Astrocyte (in vitro differentiated cells and primary cell): ENCODE measurements at regions not wholly inside any gene's neighbourhood (a gene's known extent, or its start where the extent isn't known, plus 50 kb on each side); places are given as distances from the start of the nearest gene placed in this dataset.

Experiments used
- CTCF ChIP-seq: IDR thresholded peaks from 2 replicates; pipeline ENCODE4 v1.5.1; 2011; ENCODE audit warnings: low read depth, mild to moderate bottlenecking, inconsistent platforms, low read length, moderate library complexity; ENCODE audit not compliant: insufficient read depth
- EZH2 ChIP-seq: IDR thresholded peaks from 2 replicates; pipeline ENCODE4 v1.6.1; 2012; ENCODE audit warnings: mild to moderate bottlenecking, low read length, inconsistent platforms; ENCODE audit not compliant: insufficient read depth

- TF ChIP-seq CTCF: no peak
- TF ChIP-seq EZH2: no peak
These were observed 580.5 kb upstream of the NXPH2 start for GRCh38 chr2:139360654-139361053.
